Amygdala (tissue), 56 donors: ENCODE measurements at regions not wholly inside any gene's neighbourhood (a gene's known extent, or its start where the extent isn't known, plus 50 kb on each side); places are given as distances from the start of the nearest gene placed in this dataset.
"Not testable (repeated sequence)": the region's sequence is repeated elsewhere in the genome, so short reads cannot be mapped to it uniquely, and the experiment has no call there.

Experiments used
- DNase-seq, 56 donors: peaks; one replicate each; lab custom pipeline; 2025; lab: John Stamatoyannopoulos, UW

DNA sequence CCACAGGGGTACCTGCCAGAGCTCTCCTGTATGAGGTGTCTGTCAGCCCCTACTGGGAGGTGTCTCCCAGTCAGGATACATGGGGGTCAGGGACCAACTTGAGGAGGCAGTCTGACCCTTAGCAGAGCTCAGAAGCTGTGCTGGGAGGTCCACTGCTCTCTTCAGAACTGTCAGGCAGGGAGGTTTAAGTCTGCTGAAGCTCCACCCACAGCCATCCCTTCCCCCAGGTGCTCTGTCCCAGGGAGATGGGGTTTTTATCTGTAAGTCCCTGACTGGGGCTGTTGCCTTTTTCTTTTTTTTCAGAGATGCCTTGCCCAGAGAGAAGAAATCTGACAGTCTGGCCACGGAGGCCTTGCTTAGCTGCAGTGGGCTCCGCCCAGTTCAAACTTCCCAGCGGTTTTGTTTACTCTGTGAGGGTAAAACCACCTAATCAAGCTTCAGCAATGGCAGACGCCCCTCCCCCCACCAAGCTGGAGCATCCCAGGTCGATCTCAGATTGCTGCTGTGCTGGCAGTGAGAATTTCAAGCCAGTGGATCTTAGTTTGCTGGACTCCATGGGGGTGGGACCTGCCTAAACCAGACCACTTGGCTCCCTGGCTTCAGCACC, 118.5 kb upstream of the RADX start:
- DNase-seq = not testable (repeated sequence)

GRCh38 chrX:106499473-106499872, 112.3 kb upstream of the RADX start:
- DNase-seq = no peak

GRCh38 chrX:106510713-106511403, 100.9 kb upstream of the RADX start:
- DNase-seq = peak in 1 of 56 donors; percentile 0
